HG03439 (cell line): ENCODE measurements at regions not wholly inside any gene's neighbourhood (a gene's known extent, or its start where the extent isn't known, plus 50 kb on each side); places are given as distances from the start of the nearest gene placed in this dataset.
"Not testable (repeated sequence)": the region's sequence is repeated elsewhere in the genome, so short reads cannot be mapped to it uniquely, and the experiment has no call there.

Source experiments
- ATAC-seq: cut with Tn5 transposase; IDR thresholded peaks from one replicate; pipeline ENCODE4 v1.9.1; 2021; ENCODE audit warnings: mild to moderate bottlenecking, moderate library complexity; ENCODE audit not compliant: unreplicated experiment

GRCh38 chr5:127133071-127133470, 59.8 kb upstream of the C5orf63 start:
- ATAC-seq: no peak

GRCh38 chr5:127136908-127137307, 63.6 kb upstream of the C5orf63 start:
- no peak for ATAC-seq

DNA sequence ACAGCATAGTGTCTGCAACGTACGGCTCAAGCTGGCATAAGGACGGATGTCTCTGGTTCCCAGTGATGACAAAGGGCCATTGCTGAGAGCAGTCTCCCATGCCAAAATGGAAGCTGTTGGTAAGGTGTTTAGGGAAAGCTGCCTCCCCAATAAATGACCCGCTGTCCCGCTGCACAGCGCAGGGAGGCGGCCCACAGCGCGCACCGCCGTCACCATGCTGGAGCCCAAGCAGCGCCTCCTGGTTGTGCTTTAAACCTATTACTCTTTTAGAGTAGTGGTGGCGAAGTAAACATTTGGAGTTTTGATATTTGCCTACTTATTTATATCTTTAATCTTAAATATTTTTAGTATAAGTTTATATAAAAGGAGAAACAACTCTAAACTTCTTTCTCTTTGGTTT, 70.4 kb upstream of the C5orf63 start:
- ATAC-seq: no peak

DNA sequence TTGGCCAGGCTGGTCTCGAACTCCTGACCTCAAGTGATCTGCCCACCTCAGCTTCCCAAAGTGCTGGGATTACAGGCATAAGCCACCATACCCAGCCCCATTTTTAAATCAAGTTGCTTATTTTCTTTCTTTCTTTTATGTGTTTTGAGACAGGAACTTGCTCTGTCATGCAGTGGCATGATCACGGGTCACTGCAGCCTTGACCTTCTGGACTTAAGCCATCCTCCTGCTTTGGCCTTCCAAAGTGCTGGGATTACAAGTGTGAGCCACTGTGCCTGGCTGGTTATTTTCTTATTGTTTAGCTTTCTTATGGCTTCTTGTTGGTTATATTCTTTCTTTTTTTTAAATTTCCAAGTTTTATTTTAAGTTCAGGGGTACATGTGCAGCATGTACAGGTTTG, 79.7 kb upstream of the C5orf63 start:
- no peak for ATAC-seq

DNA sequence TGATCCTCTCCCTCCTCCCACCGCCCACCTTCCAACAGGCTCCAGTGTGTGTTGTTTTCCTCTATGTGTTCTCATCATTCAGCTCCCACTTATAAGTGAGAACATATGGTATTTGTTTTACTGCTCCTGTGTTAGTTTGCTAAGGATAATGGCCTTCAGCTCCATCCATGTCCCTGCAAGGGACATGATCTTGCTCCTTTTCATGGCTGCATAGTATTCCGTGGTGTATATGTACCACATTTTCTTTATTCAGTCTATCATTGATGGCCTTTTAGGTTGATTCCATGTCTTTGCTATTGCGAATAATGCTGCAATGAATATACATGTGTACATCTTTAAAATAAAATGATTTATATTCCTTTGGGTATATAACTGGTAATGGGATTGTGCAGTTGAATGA, 80.2 kb upstream of the C5orf63 start:
- ATAC-seq: no peak

DNA sequence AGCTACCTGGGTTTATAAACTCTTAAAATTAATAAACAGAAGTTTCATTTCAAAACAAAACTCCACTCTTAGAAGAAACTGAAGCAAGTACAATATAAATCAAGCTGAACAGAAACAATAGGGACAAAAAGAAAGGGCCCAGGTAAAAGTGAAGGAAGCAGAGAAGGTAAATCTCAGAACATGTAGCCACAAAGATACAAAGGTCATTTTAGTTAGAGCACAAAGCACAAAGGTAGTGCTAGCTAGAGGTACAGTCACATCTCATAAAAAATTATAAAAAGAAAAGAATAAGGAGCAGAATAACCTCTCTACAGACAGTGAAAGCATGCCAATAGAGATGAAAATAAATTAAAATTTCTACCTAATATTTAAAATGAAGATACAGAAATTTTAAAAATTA, 90.4 kb upstream of the C5orf63 start:
- ATAC-seq: no peak

- ATAC-seq: no peak
Measured at GRCh38 chr5:127170918-127171600, 97.8 kb upstream of the C5orf63 start.

DNA sequence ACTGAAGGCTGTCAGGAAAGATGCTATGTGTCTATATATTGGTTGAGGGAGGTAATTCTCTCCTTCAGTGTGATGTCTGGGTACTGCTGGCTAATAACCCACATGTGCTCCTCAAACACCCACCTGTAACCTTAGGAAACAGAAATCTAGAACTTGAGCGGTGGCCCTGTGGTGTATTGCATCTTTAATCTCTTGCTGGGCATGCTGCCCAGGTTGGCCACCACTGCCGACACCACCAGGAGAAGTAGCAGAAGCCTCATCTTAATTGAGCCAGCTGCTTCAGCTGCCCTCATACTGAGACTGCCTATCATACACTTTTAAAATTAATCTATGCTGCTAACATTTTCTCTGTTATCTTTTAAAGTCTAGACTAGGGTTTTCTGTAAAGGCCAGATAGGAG, 103.5 kb upstream of the C5orf63 start:
- no peak for ATAC-seq

DNA sequence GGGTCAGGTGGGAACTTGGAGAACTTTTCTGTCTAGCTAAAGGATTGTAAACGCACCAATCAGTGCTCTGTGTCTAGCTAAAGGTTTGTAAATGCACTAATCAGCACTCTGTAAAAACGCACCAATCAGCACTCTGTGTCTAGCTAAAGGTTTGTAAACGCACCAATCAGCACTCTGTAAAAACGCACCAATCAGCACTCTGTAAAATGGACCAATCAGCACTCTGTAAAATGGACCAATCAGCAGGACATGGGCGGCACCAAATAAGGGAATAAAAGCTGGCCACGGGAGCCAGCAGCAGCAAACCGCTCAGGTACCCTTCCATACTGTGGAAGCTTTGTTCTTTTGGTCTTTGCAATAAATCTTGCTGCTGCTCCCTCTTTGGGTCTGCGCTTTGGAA, 108.0 kb upstream of the MEGF10 start:
- ATAC-seq: not testable (repeated sequence)

DNA sequence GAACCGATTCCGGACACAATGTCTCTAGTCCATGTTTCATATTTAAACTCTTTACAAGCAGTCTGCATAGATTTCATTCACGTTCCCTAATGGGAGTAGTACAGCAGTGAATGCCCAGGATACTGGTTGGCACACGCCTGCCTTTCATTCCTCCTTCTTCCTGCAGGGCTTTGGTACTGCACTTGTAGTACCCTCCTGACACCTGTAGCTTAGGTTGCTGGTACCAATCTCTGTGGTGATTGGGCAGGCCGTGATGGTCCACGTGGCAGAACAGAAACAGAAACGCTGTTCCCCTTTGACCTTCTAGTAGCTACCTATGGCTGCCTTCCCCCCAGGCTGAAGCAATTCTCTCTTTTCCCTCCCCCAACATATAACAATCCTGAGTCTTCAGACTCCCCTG, 107.3 kb upstream of the MEGF10 start:
- no peak for ATAC-seq

GRCh38 chr5:127184851-127185250, 105.7 kb upstream of the MEGF10 start:
- ATAC-seq: no peak

DNA sequence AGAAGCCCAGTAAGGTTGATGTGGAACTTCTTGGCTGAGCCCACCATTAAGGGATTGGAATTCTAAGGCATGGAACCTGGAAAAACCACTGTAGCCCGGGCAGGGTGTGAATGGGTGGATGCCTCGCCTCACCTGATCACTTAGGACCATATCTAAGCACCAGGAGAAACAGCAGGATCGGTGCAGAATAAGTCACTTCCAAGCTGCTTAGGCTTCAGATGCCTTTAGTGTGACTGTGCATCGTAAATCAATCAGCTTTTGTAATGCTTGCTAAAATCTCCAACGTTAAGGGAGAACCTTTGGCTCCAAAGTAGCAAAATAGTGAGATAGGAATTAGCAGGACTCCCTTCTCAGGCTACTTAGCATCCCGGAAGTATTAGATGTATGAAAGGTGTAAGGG, 103.9 kb upstream of the MEGF10 start:
- no peak for ATAC-seq

DNA sequence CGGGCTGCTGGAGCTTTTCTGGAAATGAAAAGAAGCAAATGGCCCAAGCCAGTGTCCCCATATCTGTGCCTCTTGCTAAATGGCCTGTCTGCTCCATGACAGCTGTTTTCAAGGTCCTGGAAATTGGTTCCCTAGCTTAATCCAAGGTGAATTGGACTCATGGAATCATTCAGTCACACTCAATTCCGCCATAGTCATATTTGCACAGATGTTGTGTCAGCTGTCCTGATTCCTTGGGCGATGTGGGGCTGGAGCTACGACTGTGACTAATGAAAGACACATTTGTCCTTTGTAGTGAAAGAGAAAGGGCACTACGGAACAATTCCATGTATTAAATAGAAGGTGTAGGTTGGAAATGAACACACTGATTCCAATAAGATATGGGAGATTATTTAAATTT, 102.9 kb upstream of the MEGF10 start:
- ATAC-seq: no peak

GRCh38 chr5:127192150-127192549, 98.4 kb upstream of the MEGF10 start:
- ATAC-seq: no peak

DNA sequence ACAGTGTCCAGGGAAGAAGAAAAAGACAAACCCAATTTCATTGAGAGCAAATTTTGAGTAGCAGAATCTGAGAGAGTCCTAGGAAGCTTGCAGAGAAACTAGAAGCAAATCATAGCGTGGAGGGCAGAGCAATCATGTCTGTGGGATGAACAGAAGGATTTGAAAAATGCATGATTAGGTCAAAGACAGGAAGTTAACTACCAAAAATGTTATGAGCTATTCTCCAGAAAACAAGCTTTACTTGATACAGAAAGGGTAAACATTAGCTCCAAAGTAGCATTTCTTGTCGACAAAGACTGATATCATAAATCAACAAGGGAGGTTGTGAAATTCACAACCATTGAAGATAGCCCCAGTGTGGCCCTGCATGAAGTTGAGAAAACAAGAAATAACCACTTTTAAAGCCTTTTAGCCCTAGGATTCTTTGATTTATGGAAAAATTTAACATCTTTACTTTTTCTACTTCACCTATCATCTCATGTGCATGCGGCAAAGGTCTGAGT, 97.7 kb upstream of the MEGF10 start:
- no peak for ATAC-seq

DNA sequence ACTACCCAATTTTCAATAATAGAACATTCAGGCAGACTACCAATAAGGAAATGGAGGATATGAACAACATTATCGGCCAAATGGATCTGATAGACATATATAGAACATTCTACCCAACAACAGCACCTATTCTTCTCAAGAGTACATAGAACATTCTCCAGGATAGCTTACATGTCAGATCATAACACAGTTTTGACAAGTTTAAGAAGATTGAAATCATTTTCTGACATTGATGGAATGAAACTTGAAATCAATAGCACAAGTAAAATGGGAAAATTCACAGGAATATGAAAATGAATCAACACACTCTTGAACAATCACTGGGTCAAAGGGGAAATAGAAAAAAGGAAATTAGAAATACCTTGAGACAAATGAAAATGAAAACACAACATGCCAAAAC, 94.6 kb upstream of the MEGF10 start:
- ATAC-seq: no peak

- not testable (repeated sequence) for ATAC-seq
Measured at GRCh38 chr5:127197402-127198167, 93.0 kb upstream of the MEGF10 start.

- ATAC-seq: not testable (repeated sequence)
Measured at GRCh38 chr5:127202738-127203137, 87.9 kb upstream of the MEGF10 start.

- no peak for ATAC-seq
Measured at GRCh38 chr5:127203818-127204217, 86.8 kb upstream of the MEGF10 start.

GRCh38 chr5:127205147-127205546, 85.4 kb upstream of the MEGF10 start:
- ATAC-seq: no peak

- ATAC-seq: no peak
Measured at GRCh38 chr5:127206320-127207113, 84.1 kb upstream of the MEGF10 start.

DNA sequence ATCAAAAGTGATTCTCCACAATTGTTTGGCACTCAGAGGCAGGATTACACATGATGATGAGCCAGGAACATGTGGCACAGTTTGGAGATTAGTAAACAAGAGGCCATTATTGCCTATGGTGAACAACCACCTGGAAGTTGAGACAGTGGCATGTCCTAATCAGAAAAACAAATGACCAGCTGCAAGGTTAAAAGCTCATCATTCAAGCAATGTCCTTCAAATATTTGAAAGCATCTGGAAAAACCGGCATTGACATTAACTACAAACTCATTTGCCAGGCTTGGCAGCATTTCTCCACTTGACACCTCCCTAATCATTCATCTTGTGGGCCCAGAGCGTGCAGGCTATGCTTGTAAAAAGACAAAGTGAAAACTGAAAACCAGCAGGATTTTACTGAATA, 80.6 kb upstream of the MEGF10 start:
- ATAC-seq: no peak
